ENCODE measurements at regions not wholly inside any gene's neighbourhood (a gene's known extent, or its start where the extent isn't known, plus 50 kb on each side); places are given as distances from the start of the nearest gene placed in this dataset.
"Not testable (repeated sequence)": the region's sequence is repeated elsewhere in the genome, so short reads cannot be mapped to it uniquely, and the experiment has no call there.

DNA sequence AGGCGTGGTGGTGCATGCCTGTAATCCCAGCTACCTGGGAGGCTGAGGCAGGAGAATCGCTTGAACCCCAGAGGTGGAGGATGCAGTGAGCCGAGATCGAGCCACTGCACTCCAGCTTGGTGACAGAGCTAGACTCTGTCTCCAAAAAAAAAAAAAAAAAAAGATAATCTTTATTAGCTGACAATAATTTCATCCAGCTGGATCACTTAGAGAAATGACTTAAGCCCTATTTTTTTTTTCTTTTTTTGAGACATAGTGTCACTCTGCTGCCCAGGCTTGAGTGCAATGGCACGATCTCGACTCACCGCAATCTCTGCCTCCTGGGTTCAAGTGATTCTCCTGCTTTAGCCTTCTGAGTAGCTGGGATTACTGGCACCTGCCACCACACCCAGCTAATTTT, 51.6 kb upstream of the MAP4K4 start:
- H3K9me2 ChIP-seq (ENCODE audit: insufficient read depth); CTCF ChIA-PET; intact Hi-C loops (cut with micrococcal nuclease); POLR2A ChIA-PET; H4K20me1 ChIP-seq (ENCODE audit: insufficient read depth); RAD21 ChIA-PET (ENCODE audit: low non-redundant PET in 1 of 2, low total read pairs in 2 of 2, uncharacterized antibody in 2 of 2, unreplicated experiment in 2 of 2); H3K27me3 ChIP-seq (ENCODE audit: insufficient read depth, low read length); H3K79me2 ChIP-seq (ENCODE audit: insufficient read depth, low read length); H3K9ac ChIP-seq (ENCODE audit: low read length); ATAC-seq; DNase-seq (ENCODE audit: low read depth, low spot score); H3K9me3 ChIP-seq (ENCODE audit: control insufficient read depth in 1 of 2, insufficient read depth in 1 of 2, low read depth in 1 of 2, low read length in 2 of 2); H3K4me3 ChIP-seq (replicated peaks in 1 of 2; ENCODE audit: low read depth in 1 of 2, low read length in 2 of 2); H3K4me2 ChIP-seq (ENCODE audit: low read length); BruUV-seq (replicated peaks); H3K36me3 ChIP-seq (ENCODE audit: control insufficient read depth in 1 of 2, insufficient read depth in 2 of 2, low read length in 2 of 2); H3K4me1 ChIP-seq (ENCODE audit: control insufficient read depth in 1 of 2, insufficient read depth in 2 of 2, low read length in 2 of 2); H2AFZ ChIP-seq (ENCODE audit: low read depth, low read length, poor library complexity, severe bottlenecking); H3K27ac ChIP-seq (ENCODE audit: low read depth, low read length): not testable (repeated sequence)

DNA sequence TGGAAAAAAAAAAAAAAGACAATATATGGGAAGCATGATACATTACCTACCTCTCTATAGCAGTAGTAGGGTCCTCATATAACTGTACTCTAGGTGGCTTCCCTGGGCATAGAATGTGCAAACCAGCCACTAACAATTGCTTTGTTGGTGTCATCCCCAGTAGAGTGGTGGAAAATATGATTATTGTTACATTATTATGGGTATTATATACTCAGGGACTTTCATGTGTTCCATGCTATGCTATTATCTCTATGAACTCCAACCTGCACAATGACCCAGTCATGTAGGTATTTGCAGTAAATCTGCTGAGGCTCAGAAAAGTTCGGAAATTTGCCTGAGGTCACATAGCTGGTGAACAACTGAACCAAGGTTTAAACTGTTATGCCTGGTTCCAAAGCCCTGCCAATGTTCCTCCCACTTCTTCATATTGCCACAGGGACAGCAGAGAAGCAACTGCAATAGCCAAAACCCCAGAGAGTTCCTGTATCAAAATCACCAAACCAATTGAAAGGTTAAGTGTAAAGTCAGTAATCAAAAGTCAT, 52.6 kb upstream of the MAP4K4 start:
- H3K9ac ChIP-seq (ENCODE audit: low read length): no peak overlapping the region
- ChIA-PET CTCF (no interaction called here), POLR2A (no interaction called here), RAD21 (ENCODE audit: low non-redundant PET in 1 of 2, low total read pairs in 2 of 2, uncharacterized antibody in 2 of 2, unreplicated experiment in 2 of 2) (no interaction called here)
- H3K79me2 ChIP-seq (ENCODE audit: insufficient read depth, low read length): no peaks in the 10 kb centered on the region
- H3K27ac ChIP-seq (ENCODE audit: low read depth, low read length): no peak overlapping the region
- no peak overlapping the region for H2AFZ ChIP-seq (ENCODE audit: low read depth, low read length, poor library complexity, severe bottlenecking)
- no peak overlapping the region for H3K4me3 ChIP-seq (replicated peaks in 1 of 2; ENCODE audit: low read depth in 1 of 2, low read length in 2 of 2)
- ATAC-seq: no peak
- H3K4me2 ChIP-seq (ENCODE audit: low read length): no peak overlapping the region
- H3K9me3 ChIP-seq (ENCODE audit: control insufficient read depth in 1 of 2, insufficient read depth in 1 of 2, low read depth in 1 of 2, low read length in 2 of 2): no peaks in the 10 kb centered on the region
- no peaks in the 10 kb centered on the region for H3K27me3 ChIP-seq (ENCODE audit: insufficient read depth, low read length)
- TF ChIP-seq YY1 (IDR thresholded peaks at IDR 0.05; ENCODE audit: extremely low read depth, insufficient replicate concordance, low read depth, low read length) (no peak), CBX3 (IDR thresholded peaks at IDR 0.05; ENCODE audit: low read depth) (no peak), CEBPB (IDR thresholded peaks at IDR 0.05; ENCODE audit: low read depth) (no peak), POLR2AphosphoS5 (IDR thresholded peaks at IDR 0.05; ENCODE audit: low read depth, low read length) (no peak), ZNF274 (IDR thresholded peaks at IDR 0.05; ENCODE audit: low read depth, low read length) (no peak), RAD21 (IDR thresholded peaks at IDR 0.05; ENCODE audit: low read depth) (no peak), EZH2 (IDR thresholded peaks at IDR 0.05) (no peak), POLR2A (IDR thresholded peaks at IDR 0.05; ENCODE audit: borderline replicate concordance, extremely low read depth, insufficient read depth, insufficient read length) (no peak), SRF (IDR thresholded peaks at IDR 0.05; ENCODE audit: low read depth) (no peak), JUND (IDR thresholded peaks at IDR 0.05) (no peak), SIN3A (IDR thresholded peaks at IDR 0.05; ENCODE audit: low read depth) (no peak)
- TF ChIP-seq, protein P1, sequence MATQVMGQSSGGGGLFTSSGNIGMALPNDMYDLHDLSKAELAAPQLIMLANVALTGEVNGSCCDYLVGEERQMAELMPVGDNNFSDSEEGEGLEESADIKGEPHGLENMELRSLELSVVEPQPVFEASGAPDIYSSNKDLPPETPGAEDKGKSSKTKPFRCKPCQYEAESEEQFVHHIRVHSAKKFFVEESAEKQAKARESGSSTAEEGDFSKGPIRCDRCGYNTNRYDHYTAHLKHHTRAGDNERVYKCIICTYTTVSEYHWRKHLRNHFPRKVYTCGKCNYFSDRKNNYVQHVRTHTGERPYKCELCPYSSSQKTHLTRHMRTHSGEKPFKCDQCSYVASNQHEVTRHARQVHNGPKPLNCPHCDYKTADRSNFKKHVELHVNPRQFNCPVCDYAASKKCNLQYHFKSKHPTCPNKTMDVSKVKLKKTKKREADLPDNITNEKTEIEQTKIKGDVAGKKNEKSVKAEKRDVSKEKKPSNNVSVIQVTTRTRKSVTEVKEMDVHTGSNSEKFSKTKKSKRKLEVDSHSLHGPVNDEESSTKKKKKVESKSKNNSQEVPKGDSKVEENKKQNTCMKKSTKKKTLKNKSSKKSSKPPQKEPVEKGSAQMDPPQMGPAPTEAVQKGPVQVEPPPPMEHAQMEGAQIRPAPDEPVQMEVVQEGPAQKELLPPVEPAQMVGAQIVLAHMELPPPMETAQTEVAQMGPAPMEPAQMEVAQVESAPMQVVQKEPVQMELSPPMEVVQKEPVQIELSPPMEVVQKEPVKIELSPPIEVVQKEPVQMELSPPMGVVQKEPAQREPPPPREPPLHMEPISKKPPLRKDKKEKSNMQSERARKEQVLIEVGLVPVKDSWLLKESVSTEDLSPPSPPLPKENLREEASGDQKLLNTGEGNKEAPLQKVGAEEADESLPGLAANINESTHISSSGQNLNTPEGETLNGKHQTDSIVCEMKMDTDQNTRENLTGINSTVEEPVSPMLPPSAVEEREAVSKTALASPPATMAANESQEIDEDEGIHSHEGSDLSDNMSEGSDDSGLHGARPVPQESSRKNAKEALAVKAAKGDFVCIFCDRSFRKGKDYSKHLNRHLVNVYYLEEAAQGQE (IDR thresholded peaks at IDR 0.05; ENCODE audit: low read depth): no peak
- TF ChIP-seq, protein P2, sequence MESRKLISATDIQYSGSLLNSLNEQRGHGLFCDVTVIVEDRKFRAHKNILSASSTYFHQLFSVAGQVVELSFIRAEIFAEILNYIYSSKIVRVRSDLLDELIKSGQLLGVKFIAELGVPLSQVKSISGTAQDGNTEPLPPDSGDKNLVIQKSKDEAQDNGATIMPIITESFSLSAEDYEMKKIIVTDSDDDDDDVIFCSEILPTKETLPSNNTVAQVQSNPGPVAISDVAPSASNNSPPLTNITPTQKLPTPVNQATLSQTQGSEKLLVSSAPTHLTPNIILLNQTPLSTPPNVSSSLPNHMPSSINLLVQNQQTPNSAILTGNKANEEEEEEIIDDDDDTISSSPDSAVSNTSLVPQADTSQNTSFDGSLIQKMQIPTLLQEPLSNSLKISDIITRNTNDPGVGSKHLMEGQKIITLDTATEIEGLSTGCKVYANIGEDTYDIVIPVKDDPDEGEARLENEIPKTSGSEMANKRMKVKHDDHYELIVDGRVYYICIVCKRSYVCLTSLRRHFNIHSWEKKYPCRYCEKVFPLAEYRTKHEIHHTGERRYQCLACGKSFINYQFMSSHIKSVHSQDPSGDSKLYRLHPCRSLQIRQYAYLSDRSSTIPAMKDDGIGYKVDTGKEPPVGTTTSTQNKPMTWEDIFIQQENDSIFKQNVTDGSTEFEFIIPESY (IDR thresholded peaks at IDR 0.05; ENCODE audit: extremely low read depth, insufficient replicate concordance, low read length): no peak
- intact Hi-C loops (cut with micrococcal nuclease): no loop called here
- H3K36me3 ChIP-seq (ENCODE audit: control insufficient read depth in 1 of 2, insufficient read depth in 2 of 2, low read length in 2 of 2): no peaks in the 10 kb centered on the region
- no peaks in the 10 kb centered on the region for H3K4me1 ChIP-seq (ENCODE audit: control insufficient read depth in 1 of 2, insufficient read depth in 2 of 2, low read length in 2 of 2)
- no peaks in the 10 kb centered on the region for H4K20me1 ChIP-seq (ENCODE audit: insufficient read depth)
- H3K9me2 ChIP-seq (ENCODE audit: insufficient read depth): no peaks in the 10 kb centered on the region
- no peak for DNase-seq (ENCODE audit: low read depth, low spot score)
- BruUV-seq (replicated peaks): no TSS peak

Measured in HCT116 (cell line).